ENCODE measurements at regions not wholly inside any gene's neighbourhood (a gene's known extent, or its start where the extent isn't known, plus 50 kb on each side); places are given as distances from the start of the nearest gene placed in this dataset.

DNA sequence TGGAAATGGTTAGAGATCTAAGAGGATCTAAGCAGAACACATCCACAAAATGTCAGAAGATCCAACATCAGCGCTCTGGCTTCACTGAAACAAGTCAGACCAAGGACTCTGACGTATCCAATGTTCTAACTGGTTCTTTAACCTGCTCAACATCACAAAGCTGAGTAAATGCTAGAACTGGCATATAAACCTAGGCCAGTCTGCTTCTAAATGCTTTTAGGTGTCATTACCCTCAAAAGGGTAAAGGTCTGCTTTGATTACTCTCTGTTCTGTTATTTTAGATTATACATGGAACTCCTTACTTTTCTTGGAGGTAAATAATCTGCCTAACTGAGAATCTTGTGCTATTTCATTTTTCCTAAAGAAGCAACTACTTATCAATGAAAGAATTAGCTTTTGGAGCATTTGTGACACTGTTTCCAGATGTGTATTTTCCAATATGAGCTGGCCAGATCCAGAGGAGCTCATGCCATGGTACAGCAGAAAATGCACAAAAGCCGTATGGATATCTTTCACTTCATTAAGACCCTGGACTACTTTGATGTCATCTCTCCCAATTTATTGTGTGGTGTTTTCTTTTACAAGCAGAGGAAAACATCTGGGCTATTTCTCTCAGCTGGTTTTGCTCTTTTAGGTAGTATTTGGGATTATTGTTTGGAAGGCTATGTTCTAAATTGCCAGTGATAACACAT is 123.5 kb downstream of the RASGEF1B start:
- TF ChIP-seq, protein P1, sequence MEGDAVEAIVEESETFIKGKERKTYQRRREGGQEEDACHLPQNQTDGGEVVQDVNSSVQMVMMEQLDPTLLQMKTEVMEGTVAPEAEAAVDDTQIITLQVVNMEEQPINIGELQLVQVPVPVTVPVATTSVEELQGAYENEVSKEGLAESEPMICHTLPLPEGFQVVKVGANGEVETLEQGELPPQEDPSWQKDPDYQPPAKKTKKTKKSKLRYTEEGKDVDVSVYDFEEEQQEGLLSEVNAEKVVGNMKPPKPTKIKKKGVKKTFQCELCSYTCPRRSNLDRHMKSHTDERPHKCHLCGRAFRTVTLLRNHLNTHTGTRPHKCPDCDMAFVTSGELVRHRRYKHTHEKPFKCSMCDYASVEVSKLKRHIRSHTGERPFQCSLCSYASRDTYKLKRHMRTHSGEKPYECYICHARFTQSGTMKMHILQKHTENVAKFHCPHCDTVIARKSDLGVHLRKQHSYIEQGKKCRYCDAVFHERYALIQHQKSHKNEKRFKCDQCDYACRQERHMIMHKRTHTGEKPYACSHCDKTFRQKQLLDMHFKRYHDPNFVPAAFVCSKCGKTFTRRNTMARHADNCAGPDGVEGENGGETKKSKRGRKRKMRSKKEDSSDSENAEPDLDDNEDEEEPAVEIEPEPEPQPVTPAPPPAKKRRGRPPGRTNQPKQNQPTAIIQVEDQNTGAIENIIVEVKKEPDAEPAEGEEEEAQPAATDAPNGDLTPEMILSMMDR (IDR thresholded peaks at IDR 0.05; ENCODE audit: insufficient read depth, low read depth, low read length, missing control alignments) = no peak
- no peak overlapping the region for H3K4me3 ChIP-seq (ENCODE audit: low read depth, low read length)
- DNase-seq (ENCODE audit: low read depth) = no peak

DNA sequence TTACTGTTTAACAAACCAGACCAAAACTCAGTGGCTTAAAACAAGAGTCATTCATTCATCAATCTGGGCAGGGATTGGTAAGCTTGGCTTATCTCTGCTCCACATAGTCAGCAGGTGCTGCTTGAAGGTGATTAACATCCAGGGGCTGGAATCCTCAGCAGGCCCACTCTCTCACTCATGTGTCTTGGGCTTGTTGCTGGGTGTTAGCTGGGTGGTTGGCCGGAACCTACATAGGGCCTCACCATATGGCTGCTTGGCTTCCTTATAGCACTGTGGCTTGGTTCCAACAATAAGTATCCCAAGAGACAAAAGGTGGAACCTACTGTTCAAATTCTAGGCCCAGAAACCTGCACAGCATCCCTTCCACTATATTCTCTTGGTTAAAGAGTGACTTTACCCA is 125.0 kb downstream of the RASGEF1B start:
- H3K4me3 ChIP-seq (ENCODE audit: low read depth, low read length) = no peak overlapping the region
- TF ChIP-seq, protein P1 (IDR thresholded peaks at IDR 0.05; ENCODE audit: insufficient read depth, low read depth, low read length, missing control alignments) = no peak
- no peak for DNase-seq (ENCODE audit: low read depth)

DNA sequence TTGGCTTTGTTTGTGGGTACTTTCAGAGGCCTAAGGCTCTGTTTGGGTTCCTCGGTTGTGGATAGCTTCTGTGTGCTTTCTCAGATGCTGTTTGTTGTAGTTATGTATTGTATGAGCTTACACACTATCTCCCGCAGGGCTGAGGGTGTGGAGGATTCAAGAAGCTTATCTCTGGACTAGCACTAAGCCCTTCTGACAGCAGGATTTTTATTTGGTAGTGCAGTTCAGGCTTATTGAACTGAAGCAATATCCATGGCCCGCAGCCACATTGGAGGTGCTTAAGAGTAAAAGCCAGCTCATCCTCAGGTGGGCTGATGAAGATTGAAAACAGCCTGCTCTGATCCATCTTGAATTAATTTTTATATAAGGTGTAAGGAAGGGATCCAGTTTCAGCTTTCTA is 128.2 kb downstream of the RASGEF1B start:
- TF ChIP-seq, protein P1 (IDR thresholded peaks at IDR 0.05; ENCODE audit: insufficient read depth, low read depth, low read length, missing control alignments) = no peak
- H3K4me3 ChIP-seq (ENCODE audit: low read depth, low read length) = no peak overlapping the region
- no peak for DNase-seq (ENCODE audit: low read depth)

DNA sequence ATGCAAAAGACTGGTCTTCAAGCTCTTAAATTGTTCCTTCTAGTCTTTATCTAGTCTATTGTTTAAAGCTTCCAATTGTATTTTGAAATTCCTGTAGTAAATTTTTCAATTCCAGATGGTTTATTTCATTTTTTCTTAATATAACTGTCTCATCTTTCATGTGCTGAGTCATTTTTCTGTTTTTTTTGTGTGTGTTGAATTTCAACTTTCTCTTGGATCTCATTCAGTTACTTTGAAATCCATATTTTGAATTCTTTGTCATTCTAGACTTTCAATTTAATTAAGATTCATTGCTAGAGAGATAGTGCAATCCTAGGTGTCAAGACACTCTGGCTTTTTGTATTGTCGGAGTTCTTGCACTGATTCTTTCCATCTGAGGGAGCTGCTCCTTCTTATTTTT is 128.0 kb upstream of the PRKG2 start:
- TF ChIP-seq, protein P1 (IDR thresholded peaks at IDR 0.05; ENCODE audit: insufficient read depth, low read depth, low read length, missing control alignments) = no peak
- no peak for DNase-seq (ENCODE audit: low read depth)
- H3K4me3 ChIP-seq (ENCODE audit: low read depth, low read length) = no peak overlapping the region

DNA sequence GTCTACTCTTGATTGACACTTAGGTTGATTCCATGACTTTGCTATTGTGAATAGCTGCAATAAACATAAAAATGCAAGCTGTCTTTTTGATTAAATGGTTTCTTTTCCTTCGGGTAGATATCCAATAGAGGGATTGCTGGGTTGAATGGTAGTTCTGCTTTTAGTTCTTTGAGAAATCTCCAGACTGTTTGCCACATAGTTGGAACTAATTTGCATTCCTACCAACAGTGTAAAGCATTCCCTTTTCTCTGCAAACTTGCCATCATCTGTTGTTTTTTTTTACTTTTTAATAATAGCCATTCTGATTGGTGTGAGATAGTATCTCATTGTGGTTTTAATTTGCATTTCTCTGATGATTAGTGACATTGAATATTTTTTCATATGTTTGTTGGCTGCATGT is 122.2 kb upstream of the PRKG2 start:
- DNase-seq (ENCODE audit: low read depth) = no peak
- TF ChIP-seq, protein P1 (IDR thresholded peaks at IDR 0.05; ENCODE audit: insufficient read depth, low read depth, low read length, missing control alignments) = no peak
- no peak overlapping the region for H3K4me3 ChIP-seq (ENCODE audit: low read depth, low read length)

DNA sequence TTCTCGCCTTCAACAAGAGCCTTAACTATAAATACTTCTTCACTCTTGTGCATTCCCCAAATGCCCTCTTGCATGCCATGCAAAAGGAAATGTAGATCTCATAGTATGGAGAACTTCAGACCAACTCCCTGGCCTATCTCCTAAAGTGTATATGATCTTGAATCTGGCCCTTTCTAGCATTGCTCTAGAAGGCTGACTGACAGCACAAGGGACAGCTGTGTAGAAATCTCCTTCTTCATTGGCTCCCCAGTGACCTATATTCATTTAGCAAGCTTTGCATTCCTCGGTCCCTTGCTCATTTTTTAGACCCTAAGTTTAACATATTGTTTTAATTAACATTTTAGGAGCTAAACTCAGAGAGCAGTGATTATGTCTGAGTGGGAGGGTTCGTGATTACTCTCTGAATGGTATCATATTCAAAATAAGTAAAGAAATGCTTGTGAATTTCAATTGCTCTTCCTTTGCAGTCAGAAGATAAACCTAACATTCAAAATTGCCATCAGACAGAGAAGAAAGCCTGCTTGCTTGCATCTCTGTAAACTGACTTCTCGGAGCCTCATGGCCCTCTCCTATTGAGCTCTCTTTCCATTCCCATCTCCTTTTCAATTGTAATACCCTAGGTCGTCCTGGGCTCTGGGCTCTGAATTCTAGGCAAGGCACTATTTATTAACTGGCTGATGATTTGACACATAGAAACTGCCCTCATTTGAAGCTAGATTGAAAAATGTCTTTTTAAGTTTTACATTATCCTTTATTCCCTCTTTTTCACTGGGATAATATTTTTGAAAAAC is 120.3 kb upstream of the PRKG2 start:
- no peak overlapping the region for H3K4me3 ChIP-seq (ENCODE audit: low read depth, low read length)
- TF ChIP-seq, protein P1 (IDR thresholded peaks at IDR 0.05; ENCODE audit: insufficient read depth, low read depth, low read length, missing control alignments) = no peak
- DNase-seq (ENCODE audit: low read depth) = no peak

All from GM12865 (cell line).